Sigmoid colon (tissue), 6 donors: ENCODE measurements at regions not wholly inside any gene's neighbourhood (a gene's known extent, or its start where the extent isn't known, plus 50 kb on each side); places are given as distances from the start of the nearest gene placed in this dataset.

ENCODE experiments used
- DNase-seq: peaks from one replicate; pipeline ENCODE4 v3.0.0-alpha.2; 2019
- H3K27ac ChIP-seq, 4 donors: fragments of 200-600 bp; sonication (generic); one replicate each; pipeline ENCODE4 v1.5.1; 2016 to 2019; ENCODE audit warnings: mild to moderate bottlenecking in 1 of 4
- H3K27me3 ChIP-seq, 3 donors: fragments of 200-600 bp; sonication (generic); one replicate each; pipeline ENCODE4 v1.5.1; 2019; ENCODE audit warnings: mild to moderate bottlenecking in 1 of 3
- H3K36me3 ChIP-seq, 4 donors: fragments of 200-600 bp; sonication (generic); one replicate each; pipeline ENCODE4 v1.5.1; 2016 to 2019
- H3K4me1 ChIP-seq, 4 donors: fragments of 200-600 bp; sonication (generic); one replicate each; pipeline ENCODE4 v1.5.1; 2017 to 2019
- H3K4me3 ChIP-seq, 4 donors: fragments of 200-600 bp; sonication (generic); one replicate each; pipeline ENCODE4 v1.5.1; 2017 to 2019; ENCODE audit warnings: mild to moderate bottlenecking in 2 of 4, moderate library complexity in 1 of 4
- H3K9me3 ChIP-seq, 4 donors: fragments of 200-600 bp in 3 of 4; sonication (generic) in 3 of 4; one replicate each; pipeline versions ENCODE4 v1.5.1 to v1.6.1; 2013 to 2019
- EP300 ChIP-seq, 4 donors: sonication (generic); formaldehyde crosslinking; IDR thresholded peaks; one replicate each; pipeline ENCODE4 v1.6.1; 2017; ENCODE audit warnings: antibody characterized with exemption in 4 of 4
- POLR2A ChIP-seq, 2 donors: fragments of 450-650 bp; IDR thresholded peaks; one replicate each; pipeline ENCODE4 v1.6.1; 2016; ENCODE audit warnings: antibody characterized with exemption in 2 of 2, mild to moderate bottlenecking in 2 of 2, moderate library complexity in 2 of 2
- POLR2AphosphoS5 ChIP-seq, 4 donors: sonication (generic); formaldehyde crosslinking; IDR thresholded peaks; one replicate each; pipeline ENCODE4 v1.6.1; 2017; ENCODE audit warnings: antibody characterized with exemption in 4 of 4
- WGBS, 2 donors: extraction: QIAGEN DNeasy Blood & Tissue Kit; methylation state at CpG; one replicate each; pipeline ENCODE4 v1.1.7; 2013; 5-methylcytosine and 5-hydroxymethylcytosine counted together
- intact Hi-C: fragments of 100-400 bp; cut with DNase I; formaldehyde crosslinking; loops from one replicate; pipeline ENCODE4 v1.15.1; 2023
- TF ChIP-seq, protein P1 (sequence below), 4 experiments: fragments of 450-650 bp in 3 of 4; fragments of 200-600 bp in 1 of 4; IDR thresholded peaks; one replicate each; pipeline ENCODE4 v1.5.1; 2016 to 2019; ENCODE audit warnings: antibody characterized with exemption in 4 of 4, mild to moderate bottlenecking in 3 of 4, moderate library complexity in 2 of 4
- donor health status: healthy with polysubstance abuse.
- donor health status: healthy.

DNA sequence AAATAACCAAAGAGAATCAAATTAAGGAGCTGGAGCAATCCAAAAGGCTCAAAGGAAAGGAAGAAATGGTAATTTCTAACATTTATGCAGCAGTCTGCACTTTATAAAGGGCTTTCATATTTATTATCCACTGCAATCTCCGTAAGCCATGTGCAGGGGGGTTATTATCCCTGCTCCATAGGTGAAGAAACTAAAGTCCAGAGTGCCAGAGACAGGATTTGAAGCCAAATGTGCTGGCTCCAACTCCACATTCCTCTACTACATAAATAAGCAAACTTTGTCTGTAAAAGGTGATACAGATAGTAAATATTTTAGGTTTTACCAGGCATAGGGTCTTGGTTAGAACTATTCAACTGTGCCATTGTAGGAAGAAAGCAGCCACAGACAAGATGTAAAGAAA lies 221.4 kb downstream of the MINAR1 start:
- no peak overlapping the region for H3K4me3 ChIP-seq

DNA sequence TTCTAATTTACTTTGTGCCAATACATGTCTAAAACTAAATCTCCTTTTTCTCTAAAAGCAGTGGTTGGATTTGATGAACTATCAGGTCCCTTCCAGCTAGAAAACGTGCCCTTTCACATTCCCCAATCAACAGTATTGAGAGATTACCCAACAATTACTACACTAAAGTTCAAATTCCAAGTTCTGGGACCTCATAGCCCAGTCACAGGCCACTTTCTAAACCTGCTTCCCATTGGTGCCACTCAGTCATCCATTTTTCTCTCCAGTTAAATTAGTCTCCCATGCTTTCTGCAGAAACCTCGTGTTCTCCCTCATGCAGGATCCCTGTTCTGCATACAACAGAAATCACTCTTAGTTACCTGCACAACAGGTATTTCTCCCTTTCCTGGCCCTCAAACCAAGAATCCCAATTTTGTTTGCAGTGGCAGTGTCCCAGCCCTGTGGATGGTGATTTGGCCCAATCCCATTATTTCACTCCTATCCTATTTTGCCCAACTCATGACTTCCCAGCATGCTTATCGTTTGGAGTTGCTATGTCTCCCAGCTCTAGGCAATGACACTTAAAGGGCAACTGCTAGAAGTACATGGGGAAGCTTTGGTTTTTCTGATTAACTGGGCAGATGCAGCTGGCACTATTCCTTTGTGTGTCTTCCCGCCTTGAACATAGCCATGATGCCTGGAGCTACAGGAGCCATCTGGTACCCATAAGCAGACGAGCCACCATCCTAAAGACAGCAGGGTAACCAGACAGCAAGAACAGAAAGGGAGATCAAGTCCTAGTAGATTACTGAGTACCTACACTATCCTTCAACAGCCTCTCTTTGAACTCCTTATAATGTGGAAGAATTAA lies 224.2 kb downstream of the MINAR1 start:
- no peak overlapping the region for H3K4me3 ChIP-seq
- no peaks in the 10 kb centered on the region for H3K27me3 ChIP-seq
- TF ChIP-seq POLR2A (IDR thresholded peaks at IDR 0.05) = no peak
- TF ChIP-seq, protein P1, sequence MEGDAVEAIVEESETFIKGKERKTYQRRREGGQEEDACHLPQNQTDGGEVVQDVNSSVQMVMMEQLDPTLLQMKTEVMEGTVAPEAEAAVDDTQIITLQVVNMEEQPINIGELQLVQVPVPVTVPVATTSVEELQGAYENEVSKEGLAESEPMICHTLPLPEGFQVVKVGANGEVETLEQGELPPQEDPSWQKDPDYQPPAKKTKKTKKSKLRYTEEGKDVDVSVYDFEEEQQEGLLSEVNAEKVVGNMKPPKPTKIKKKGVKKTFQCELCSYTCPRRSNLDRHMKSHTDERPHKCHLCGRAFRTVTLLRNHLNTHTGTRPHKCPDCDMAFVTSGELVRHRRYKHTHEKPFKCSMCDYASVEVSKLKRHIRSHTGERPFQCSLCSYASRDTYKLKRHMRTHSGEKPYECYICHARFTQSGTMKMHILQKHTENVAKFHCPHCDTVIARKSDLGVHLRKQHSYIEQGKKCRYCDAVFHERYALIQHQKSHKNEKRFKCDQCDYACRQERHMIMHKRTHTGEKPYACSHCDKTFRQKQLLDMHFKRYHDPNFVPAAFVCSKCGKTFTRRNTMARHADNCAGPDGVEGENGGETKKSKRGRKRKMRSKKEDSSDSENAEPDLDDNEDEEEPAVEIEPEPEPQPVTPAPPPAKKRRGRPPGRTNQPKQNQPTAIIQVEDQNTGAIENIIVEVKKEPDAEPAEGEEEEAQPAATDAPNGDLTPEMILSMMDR (IDR thresholded peaks at IDR 0.05) = no peak
- H3K9me3 ChIP-seq = peaks cover 0 to 2% (median 0%) of the 10 kb centered on the region in 4 donors
- no peaks in the 10 kb centered on the region for H3K4me1 ChIP-seq
- intact Hi-C loops = no loop called here
- no peaks in the 10 kb centered on the region for H3K36me3 ChIP-seq
- H3K27ac ChIP-seq = no peak overlapping the region
- DNase-seq = no peak
- 64 to 77% methylated on average over 5 of the region's 5 CpGs for WGBS, 2 donors

More for the DNA sequence above, 221.4 kb downstream of the MINAR1 start:
- Histone ChIP-seq H3K9me3 (peaks cover 0 to 5% (median under 1%) of the 10 kb centered on the region in 4 donors), H3K4me1 (no peaks in the 10 kb centered on the region), H3K27ac (no peak overlapping the region), H3K27me3 (no peaks in the 10 kb centered on the region), H3K36me3 (no peaks in the 10 kb centered on the region)
- 25 to 47% methylated on average over 1 of the region's 1 CpG for WGBS, 2 donors
- intact Hi-C loops = no loop called here
- DNase-seq = no peak
- TF ChIP-seq EP300 (IDR thresholded peaks at IDR 0.05) = no peak
- TF ChIP-seq, protein P1 (IDR thresholded peaks at IDR 0.05) = no peak
- TF ChIP-seq POLR2A (IDR thresholded peaks at IDR 0.05) = no peak
- TF ChIP-seq POLR2AphosphoS5 (IDR thresholded peaks at IDR 0.05) = no peak

DNA sequence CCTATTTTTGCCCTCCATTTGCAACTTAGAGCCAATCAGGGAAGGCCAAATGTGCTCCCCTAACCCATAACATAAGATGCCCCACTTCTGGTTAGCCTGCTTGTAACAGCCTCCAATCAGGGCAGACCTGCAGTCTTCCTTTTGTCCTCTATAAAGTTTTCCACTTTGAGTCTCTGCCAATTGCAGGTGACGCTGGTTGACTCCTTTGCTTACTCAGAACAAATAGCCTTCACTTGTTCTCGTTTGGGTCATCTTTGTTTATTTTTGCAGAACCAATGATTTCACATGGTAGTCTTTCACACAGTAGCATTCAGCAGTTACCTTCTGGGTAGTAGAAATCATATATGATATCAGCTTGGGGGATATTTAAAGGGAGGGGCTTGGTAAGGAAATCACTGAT lies 225.6 kb downstream of the MINAR1 start:
- DNase-seq = no peak
- no peak overlapping the region for H3K27ac ChIP-seq
- H3K4me1 ChIP-seq = no peaks in the 10 kb centered on the region
- no peaks in the 10 kb centered on the region for H3K36me3 ChIP-seq
- no peak for TF ChIP-seq POLR2A (IDR thresholded peaks at IDR 0.05)
- TF ChIP-seq, protein P1 (IDR thresholded peaks at IDR 0.05) = no peak
- no peak for TF ChIP-seq POLR2AphosphoS5 (IDR thresholded peaks at IDR 0.05)
- TF ChIP-seq EP300 (IDR thresholded peaks at IDR 0.05) = no peak
- no peaks in the 10 kb centered on the region for H3K27me3 ChIP-seq
- H3K9me3 ChIP-seq = no peaks in the 10 kb centered on the region
- H3K4me3 ChIP-seq = no peak overlapping the region
- 14 to 46% methylated on average over 2 of the region's 2 CpGs for WGBS, 2 donors
- intact Hi-C loops = no loop called here

DNA sequence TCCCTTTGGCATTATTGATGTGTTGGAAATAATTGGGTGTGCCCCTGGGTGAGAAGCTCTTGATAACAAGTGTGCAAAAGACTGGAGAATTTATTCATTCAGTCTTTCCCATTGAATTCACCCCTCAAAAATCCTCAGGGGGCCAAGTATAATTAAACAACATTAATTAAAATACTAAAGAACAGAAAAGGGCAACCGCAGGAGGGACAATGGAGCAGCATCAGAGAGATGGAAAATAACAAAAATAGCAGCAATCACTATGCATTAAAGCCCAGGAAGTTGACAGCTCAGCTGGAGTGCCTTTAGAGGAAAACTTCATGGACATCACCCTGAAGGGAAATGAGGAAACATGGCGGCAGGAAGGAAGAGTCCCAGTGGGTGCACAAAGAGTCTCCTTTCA lies 227.6 kb downstream of the MINAR1 start:
- no peak for DNase-seq
- TF ChIP-seq, protein P1 (IDR thresholded peaks at IDR 0.05) = no peak
- TF ChIP-seq POLR2AphosphoS5 (IDR thresholded peaks at IDR 0.05) (no peak), POLR2A (IDR thresholded peaks at IDR 0.05) (no peak), EP300 (IDR thresholded peaks at IDR 0.05) (no peak)
- Histone ChIP-seq H3K27me3 (no peaks in the 10 kb centered on the region), H3K36me3 (no peaks in the 10 kb centered on the region), H3K27ac (no peak overlapping the region), H3K4me1 (no peaks in the 10 kb centered on the region), H3K4me3 (no peak overlapping the region), H3K9me3 (no peaks in the 10 kb centered on the region)
- intact Hi-C loops = no loop called here
- 88 to 91% methylated on average over 2 of the region's 2 CpGs for WGBS, 2 donors

DNA sequence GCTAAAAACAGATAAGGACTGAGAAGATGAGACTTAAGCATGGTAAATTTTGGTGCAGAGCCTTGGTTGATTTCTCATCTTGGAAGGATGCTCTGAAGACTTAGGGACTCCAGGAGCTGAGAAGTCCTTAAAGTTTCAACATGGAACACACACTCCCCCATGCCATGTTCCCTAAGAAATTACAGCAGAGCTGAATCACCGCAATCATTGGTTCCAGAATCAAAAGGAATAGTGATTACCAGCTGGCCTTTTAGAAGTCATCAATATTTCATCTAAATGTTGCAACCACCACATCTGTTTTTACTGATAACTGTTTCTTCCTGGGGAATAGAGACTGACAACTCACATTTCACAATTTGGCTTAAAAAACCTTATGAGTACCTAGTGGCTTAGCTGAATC lies 229.3 kb downstream of the MINAR1 start:
- no peaks in the 10 kb centered on the region for H3K9me3 ChIP-seq
- no peaks in the 10 kb centered on the region for H3K36me3 ChIP-seq
- no peak overlapping the region for H3K4me3 ChIP-seq
- H3K27me3 ChIP-seq = no peaks in the 10 kb centered on the region
- WGBS, 2 donors = 88 to 95% methylated on average over 1 of the region's 1 CpG
- no peak for DNase-seq
- intact Hi-C loops = no loop called here
- H3K27ac ChIP-seq = no peak overlapping the region
- TF ChIP-seq POLR2A (IDR thresholded peaks at IDR 0.05) (no peak), POLR2AphosphoS5 (IDR thresholded peaks at IDR 0.05) (no peak), EP300 (IDR thresholded peaks at IDR 0.05) (no peak)
- TF ChIP-seq, protein P1 (IDR thresholded peaks at IDR 0.05) = no peak
- no peaks in the 10 kb centered on the region for H3K4me1 ChIP-seq
